Stimulated activated CD4-positive, alpha-beta T cell treated with anti-CD3 and anti-CD28 coated beads, Interleukin-15, amount 100 ng/mL, for 1 hour (primary cell): ENCODE measurements at regions not wholly inside any gene's neighbourhood (a gene's known extent, or its start where the extent isn't known, plus 50 kb on each side); places are given as distances from the start of the nearest gene placed in this dataset.
"Not testable (repeated sequence)": the region's sequence is repeated elsewhere in the genome, so short reads cannot be mapped to it uniquely, and the experiment has no call there.

Experiments
- DNase-seq, 2 donors: peaks; one replicate each; pipeline ENCODE4 v3.0.0-alpha.2; 2020; ENCODE audit warnings: low read depth in 1 of 2, low spot score in 1 of 2

- DNase-seq = no peak
These were observed 377.1 kb upstream of the SFSWAP start for GRCh38 chr12:131333621-131334440.

DNA sequence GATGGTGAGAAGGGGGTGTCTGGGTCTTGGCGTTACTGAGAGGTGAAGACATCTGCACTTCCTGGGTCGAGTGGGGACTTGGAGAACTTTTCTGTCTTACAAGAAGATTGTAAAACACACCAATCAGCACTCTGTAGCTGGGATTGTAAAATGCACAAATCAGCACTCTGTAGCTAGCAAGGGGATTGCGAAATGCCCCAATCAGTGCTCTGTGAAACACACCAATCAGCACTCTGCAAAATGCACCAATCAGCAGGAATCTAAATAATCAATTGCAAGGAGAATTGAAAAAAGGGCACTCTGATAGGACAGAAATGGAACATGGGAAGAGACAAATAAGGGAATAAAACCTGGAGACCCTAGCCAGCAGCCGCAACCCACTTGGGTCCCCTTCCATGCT is 376.1 kb upstream of the SFSWAP start:
- DNase-seq = no peak

- DNase-seq = no peak
These were observed 375.4 kb upstream of the SFSWAP start for GRCh38 chr12:131335456-131335855.

DNA sequence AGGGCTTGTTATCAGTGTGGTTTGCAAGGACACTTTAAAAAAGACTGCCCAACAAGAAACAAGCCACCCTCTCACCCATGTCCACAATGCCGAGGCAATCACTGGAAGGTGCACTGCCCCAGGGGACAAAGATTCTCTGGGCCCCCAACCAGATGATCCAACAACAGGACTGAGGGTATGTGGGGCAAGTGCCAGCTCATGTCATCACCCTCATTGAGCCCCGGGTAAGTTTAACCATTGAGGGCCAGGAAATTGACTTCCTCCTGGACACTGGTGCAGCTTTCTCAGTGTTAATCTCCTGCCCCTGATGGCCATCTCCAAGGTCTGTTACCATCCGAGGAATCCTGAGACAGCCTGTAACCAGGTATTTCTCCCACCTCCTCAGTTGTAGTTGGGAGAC is 373.0 kb upstream of the SFSWAP start:
- DNase-seq = not testable (repeated sequence)

DNA sequence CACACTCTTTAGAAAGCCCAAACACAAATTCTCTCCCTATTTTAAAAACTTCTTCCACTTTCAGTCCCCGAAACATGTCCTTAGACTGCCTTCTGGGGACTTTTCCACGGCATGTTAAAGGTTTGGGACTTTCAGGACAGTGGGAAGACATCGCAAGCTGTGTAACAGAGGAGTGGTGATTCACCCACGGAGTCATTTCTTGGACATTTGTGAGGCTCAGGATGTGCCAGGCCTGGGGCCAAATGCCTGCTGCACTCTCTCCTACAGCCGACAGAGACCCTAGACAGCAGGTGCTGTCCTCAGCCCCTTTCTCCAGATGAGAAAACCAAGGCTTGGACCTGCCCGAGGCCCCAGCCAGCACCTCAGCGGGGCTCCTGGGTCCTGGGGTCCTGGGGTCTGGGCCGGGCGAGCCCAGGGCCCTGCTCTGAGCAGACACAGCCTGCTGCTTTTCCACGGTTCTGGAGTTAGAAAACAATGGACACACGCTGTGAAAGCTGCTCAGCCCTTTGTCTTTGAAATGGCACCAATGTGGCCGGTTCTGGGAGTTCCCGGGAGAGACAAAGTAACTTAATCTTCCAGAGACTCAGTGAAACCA is 370.2 kb upstream of the SFSWAP start:
- no peak for DNase-seq

- not testable (repeated sequence) for DNase-seq
These were observed 369.3 kb upstream of the SFSWAP start for GRCh38 chr12:131341608-131342007.

DNA sequence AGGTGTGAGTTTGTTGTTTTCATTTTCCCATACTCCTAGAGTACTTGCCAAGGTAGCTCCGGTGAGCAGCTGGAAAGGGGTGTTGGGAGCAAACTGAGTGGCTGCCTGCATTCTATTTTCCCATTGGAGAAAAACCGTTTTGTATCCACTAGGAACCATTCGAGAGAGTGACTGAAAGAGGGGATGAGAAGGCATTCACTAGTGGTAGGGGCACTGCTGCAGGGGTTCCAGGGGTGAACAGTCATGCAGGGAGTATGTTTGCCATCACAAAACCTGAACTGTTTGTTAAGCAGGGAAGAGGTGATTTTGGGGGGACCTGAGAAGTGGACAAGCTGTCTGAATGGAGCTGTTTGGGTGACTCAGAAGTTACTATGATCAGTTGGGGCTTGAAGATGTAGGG is 367.5 kb upstream of the SFSWAP start:
- DNase-seq = not testable (repeated sequence)

GRCh38 chr12:131344715-131345520 is 366.0 kb upstream of the SFSWAP start:
- not testable (repeated sequence) for DNase-seq

DNA sequence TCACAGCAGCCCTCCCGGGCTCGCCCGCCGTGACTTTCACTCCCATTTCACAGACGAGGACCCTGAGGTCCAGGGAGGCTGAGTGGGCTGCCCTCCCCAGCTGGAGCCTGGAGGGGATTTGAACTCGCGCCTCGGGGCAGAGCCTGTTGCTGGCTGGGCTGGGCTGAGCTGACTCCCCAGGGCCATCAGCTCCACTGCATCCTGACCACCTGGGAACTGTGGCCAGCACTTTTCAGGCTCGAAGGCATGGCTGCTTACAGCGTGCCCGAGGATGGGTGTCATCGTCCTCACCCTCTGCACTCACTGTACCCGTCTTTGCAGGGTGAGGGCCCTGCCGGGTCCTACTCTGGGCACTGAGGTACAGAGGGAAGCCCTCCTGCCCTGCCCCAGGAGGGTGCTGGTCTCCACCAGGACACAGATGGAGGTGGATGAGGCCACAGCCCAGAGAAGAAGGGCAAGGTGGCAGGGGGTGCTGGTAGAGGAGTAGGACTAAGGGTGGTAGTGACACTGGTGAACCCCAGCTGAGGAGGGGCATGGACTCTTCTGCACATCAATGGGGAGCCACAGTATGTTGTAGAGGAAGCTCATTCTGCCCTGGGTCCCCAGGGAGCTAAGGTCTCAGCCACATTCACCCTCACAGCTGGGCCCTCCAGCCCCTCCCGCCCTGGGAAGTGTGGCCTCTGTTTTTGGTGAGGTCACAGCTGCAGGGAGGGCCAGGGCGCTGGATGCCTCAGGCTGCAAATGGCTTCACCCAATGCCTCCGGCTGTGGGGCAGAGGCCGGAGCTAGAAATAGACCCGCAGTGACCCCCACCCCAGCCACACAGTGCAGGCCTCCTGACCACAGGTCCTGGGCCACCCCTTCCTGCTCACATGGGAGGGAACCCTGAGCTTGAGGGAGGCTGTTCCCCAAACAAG is 365.1 kb upstream of the SFSWAP start:
- no peak for DNase-seq

DNA sequence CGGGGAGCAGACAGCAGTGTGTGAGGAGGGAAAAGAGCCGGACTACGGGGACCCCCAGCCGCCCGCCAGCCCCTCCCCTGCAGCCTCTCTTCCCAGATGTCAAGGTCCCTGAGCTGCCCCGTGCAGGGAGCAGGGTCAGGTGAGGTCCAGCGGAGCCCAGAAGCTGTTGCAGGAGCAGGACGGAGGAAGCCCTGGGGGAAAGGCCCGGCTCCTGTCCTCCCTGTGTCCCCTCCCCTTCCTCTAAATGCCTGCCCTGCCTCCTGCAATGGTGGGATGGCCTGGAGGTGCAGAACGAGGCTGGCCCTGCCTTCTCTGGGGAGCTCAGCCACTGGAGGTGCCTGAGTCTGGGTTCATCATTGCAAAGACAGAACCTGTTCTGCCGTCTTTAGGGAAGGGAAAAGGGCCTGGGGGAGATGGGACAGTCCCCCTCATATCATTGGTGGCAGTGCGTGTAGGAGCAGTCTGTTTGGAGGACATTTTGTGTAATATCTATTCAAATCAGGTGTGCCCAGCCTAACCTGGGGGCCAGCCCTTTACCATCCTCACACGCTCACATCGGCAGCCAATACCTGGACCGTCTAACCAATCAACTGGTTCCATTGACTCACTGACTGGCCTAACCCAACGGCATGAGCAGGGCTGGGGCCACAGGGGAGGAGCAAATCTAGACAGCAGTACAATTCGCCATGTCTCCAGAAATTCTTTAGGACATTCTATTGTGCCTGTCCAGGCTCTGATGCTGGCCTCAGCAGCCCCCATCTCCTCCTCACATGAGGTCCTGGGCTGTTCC is 364.1 kb upstream of the SFSWAP start:
- no peak for DNase-seq

GRCh38 chr12:131347345-131347714 is 363.6 kb upstream of the SFSWAP start:
- DNase-seq = no peak

DNA sequence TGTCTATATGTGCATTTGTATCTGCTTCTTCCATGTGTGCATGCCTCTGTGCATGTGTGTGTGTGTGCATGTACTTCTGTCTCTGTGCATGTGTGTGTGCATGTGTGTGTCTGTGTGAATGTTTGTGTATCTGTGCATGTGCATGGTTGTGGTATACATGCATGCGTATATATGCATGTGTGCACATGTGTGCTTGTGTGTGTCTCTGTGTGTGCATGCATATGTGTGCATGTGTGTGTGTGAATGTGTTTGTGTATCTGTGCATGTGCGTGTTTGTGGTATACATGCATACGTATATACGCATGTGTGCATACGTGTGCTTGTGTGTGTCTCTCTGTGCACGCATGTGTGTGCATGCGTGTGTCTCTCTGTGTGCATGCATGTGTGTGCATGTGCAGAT is 363.2 kb upstream of the SFSWAP start:
- DNase-seq = no peak

DNA sequence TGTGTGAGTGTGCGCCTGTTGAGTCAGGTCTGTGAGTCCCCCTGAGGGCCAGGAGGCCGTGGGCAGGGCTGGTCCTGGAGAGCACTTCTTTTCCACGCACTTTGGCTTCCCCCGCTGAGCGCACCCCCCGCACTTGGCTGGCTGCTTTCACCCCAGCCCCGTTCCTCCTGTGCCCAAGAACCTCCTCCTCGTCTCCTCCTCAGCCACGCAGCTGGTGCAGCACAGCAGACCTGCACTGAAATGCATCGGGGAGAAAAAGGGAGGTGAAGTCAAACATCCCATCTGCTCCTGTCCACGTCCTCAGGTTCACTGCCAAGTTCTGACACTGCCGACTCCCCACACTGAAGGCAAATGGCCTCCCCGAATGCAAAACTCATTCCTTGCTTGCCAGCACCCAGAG is 362.7 kb upstream of the SFSWAP start:
- DNase-seq = no peak

GRCh38 chr12:131348646-131349045 is 362.2 kb upstream of the SFSWAP start:
- DNase-seq = no peak

- no peak for DNase-seq
These were observed 361.3 kb upstream of the SFSWAP start for GRCh38 chr12:131349397-131350127.

- DNase-seq = no peak
These were observed 360.0 kb upstream of the SFSWAP start for GRCh38 chr12:131350943-131351318.

DNA sequence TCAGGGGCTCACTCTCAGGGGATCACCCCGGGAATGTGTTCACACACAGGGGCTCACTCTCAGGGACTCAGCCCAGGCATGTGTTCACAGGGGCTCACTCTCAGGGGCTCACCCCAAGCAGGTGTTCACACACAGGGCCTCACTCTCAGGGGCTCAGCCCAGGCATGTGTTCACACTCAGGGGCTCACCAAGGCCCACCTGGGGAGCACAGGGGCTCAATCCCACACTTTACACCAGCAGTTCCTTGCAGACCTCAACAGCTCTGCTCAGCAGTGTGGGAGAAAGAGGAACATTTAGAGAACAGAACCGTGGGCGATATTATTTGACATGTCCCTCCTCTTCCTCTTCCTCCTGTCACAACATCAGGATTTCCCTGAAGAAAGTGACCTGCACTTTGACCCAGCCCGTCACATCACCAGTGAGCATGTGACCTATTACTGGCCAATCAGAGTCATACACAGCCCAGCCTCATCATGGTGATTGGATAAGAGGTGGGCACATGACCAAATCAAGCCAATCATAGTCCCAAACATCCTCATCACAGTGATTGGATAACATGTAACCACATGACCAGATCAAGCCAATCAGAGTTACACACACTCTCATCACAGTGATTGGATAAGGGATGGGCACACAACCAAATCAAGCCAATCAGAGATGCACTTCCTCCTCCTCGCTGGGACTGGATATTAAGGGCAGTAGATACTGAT is 359.4 kb upstream of the SFSWAP start:
- DNase-seq = no peak

GRCh38 chr12:131352296-131352900 is 358.5 kb upstream of the SFSWAP start:
- no peak for DNase-seq

DNA sequence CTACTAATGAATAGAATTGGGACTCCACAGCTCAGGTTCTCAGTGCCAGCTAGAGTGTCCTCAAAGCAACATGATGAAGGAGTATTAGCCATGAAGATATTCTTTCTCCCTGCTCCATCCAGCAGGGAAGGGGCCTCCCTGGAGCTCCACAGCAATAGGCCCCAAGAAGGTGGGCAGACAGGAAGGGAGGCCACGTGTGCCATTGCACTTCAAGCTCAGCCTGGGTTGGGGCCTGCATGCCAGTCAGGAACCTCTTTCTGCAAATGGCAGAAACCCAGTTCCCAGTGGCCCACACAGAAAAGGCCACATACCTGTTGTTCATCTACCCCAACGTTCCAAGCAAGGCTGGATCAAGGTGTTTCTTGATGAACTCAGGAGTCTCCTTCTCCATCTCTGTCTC is 357.5 kb upstream of the SFSWAP start:
- DNase-seq = no peak
